ENCODE measurements at regions not wholly inside any gene's neighbourhood (a gene's known extent, or its start where the extent isn't known, plus 50 kb on each side); places are given as distances from the start of the nearest gene placed in this dataset.
"Not testable (repeated sequence)": the region's sequence is repeated elsewhere in the genome, so short reads cannot be mapped to it uniquely, and the experiment has no call there.

GRCh38 chr20:48331518-48332286 is 496.1 kb downstream of the PREX1 start:
- Histone ChIP-seq H3K27me3 (ENCODE audit: insufficient read depth, low read length, poor library complexity, severe bottlenecking) (no peaks in the 10 kb centered on the region), H3K9ac (ENCODE audit: low read depth, low read length, poor library complexity, severe bottlenecking) (no peak overlapping the region), H2AFZ (ENCODE audit: low read length) (no peak overlapping the region), H3F3A (ENCODE audit: low read depth) (no peaks in the 10 kb centered on the region), H4K20me1 (ENCODE audit: insufficient read depth, low read length, poor library complexity, severe bottlenecking) (no peaks in the 10 kb centered on the region), H3K9me2 (replicated peaks; ENCODE audit: low read depth, low read length) (no peaks in the 10 kb centered on the region), H3K4me1 (ENCODE audit: insufficient read depth, low read length, poor library complexity, severe bottlenecking) (no peaks in the 10 kb centered on the region), H3K9me3 (ENCODE audit: insufficient read depth, low read depth, low read length) (no peaks in the 10 kb centered on the region), H3K36me3 (ENCODE audit: insufficient read depth, low read length) (no peaks in the 10 kb centered on the region), H3K4me3 (ENCODE audit: low read length, poor library complexity, severe bottlenecking) (no peak overlapping the region), H3K79me2 (ENCODE audit: insufficient read depth, low read length) (no peaks in the 10 kb centered on the region), H3K4me2 (ENCODE audit: low read depth, low read length, poor library complexity, severe bottlenecking) (no peak overlapping the region)
- TF ChIP-seq CTCF (conservative IDR thresholded peaks at IDR 0.05; ENCODE audit: low read length) (no peak), EZH2phosphoT487 (IDR thresholded peaks at IDR 0.05; ENCODE audit: borderline replicate concordance) (no peak)

- no peaks in the 10 kb centered on the region for H3K4me1 ChIP-seq (ENCODE audit: insufficient read depth, low read length, poor library complexity, severe bottlenecking)
- H3K27me3 ChIP-seq (ENCODE audit: insufficient read depth, low read length, poor library complexity, severe bottlenecking), result no peaks in the 10 kb centered on the region
- no peaks in the 10 kb centered on the region for H3K79me2 ChIP-seq (ENCODE audit: insufficient read depth, low read length)
- H3F3A ChIP-seq (ENCODE audit: low read depth), result no peaks in the 10 kb centered on the region
- H4K20me1 ChIP-seq (ENCODE audit: insufficient read depth, low read length, poor library complexity, severe bottlenecking), result no peaks in the 10 kb centered on the region
- H2AFZ ChIP-seq (ENCODE audit: low read length), result no peak overlapping the region
- TF ChIP-seq EZH2phosphoT487 (IDR thresholded peaks at IDR 0.05; ENCODE audit: borderline replicate concordance) (no peak), CTCF (conservative IDR thresholded peaks at IDR 0.05; ENCODE audit: low read length) (peak; percentile 38; the same call in 1 of the 2 replicates)
- H3K4me2 ChIP-seq (ENCODE audit: low read depth, low read length, poor library complexity, severe bottlenecking), result no peak overlapping the region
- H3K9ac ChIP-seq (ENCODE audit: low read depth, low read length, poor library complexity, severe bottlenecking), result no peak overlapping the region
- no peaks in the 10 kb centered on the region for H3K9me3 ChIP-seq (ENCODE audit: insufficient read depth, low read depth, low read length)
- no peaks in the 10 kb centered on the region for H3K9me2 ChIP-seq (replicated peaks; ENCODE audit: low read depth, low read length)
- no peak overlapping the region for H3K4me3 ChIP-seq (ENCODE audit: low read length, poor library complexity, severe bottlenecking)
- no peaks in the 10 kb centered on the region for H3K36me3 ChIP-seq (ENCODE audit: insufficient read depth, low read length)
These were observed 497.8 kb downstream of the PREX1 start for GRCh38 chr20:48329676-48330664.

- Histone ChIP-seq H4K20me1 (ENCODE audit: insufficient read depth, low read length, poor library complexity, severe bottlenecking) (no peaks in the 10 kb centered on the region), H2AFZ (ENCODE audit: low read length) (no peak overlapping the region)
- TF ChIP-seq EZH2phosphoT487 (IDR thresholded peaks at IDR 0.05; ENCODE audit: borderline replicate concordance), result no peak
- TF ChIP-seq CTCF (conservative IDR thresholded peaks at IDR 0.05; ENCODE audit: low read length), result no peak
These were observed 498.7 kb downstream of the PREX1 start for GRCh38 chr20:48329031-48329615.

GRCh38 chr20:48327848-48328247 is 500.0 kb downstream of the PREX1 start:
- not testable (repeated sequence) for H2AFZ ChIP-seq (ENCODE audit: low read length)

More at GRCh38 chr20:48329031-48329615, 498.7 kb downstream of the PREX1 start:
- no peaks in the 10 kb centered on the region for H3K9me2 ChIP-seq (replicated peaks; ENCODE audit: low read depth, low read length)
- H3K36me3 ChIP-seq (ENCODE audit: insufficient read depth, low read length), result no peaks in the 10 kb centered on the region
- H3F3A ChIP-seq (ENCODE audit: low read depth), result no peaks in the 10 kb centered on the region
- H3K4me2 ChIP-seq (ENCODE audit: low read depth, low read length, poor library complexity, severe bottlenecking), result no peak overlapping the region
- no peak overlapping the region for H3K4me3 ChIP-seq (ENCODE audit: low read length, poor library complexity, severe bottlenecking)
- no peak overlapping the region for H3K9ac ChIP-seq (ENCODE audit: low read depth, low read length, poor library complexity, severe bottlenecking)
- no peaks in the 10 kb centered on the region for H3K79me2 ChIP-seq (ENCODE audit: insufficient read depth, low read length)
- H3K9me3 ChIP-seq (ENCODE audit: insufficient read depth, low read depth, low read length), result no peaks in the 10 kb centered on the region
- H3K4me1 ChIP-seq (ENCODE audit: insufficient read depth, low read length, poor library complexity, severe bottlenecking), result no peaks in the 10 kb centered on the region
- H3K27me3 ChIP-seq (ENCODE audit: insufficient read depth, low read length, poor library complexity, severe bottlenecking), result no peaks in the 10 kb centered on the region

More at GRCh38 chr20:48327848-48328247, 500.0 kb downstream of the PREX1 start:
- not testable (repeated sequence) for H3K27me3 ChIP-seq (ENCODE audit: insufficient read depth, low read length, poor library complexity, severe bottlenecking); H3K4me2 ChIP-seq (ENCODE audit: low read depth, low read length, poor library complexity, severe bottlenecking); H3F3A ChIP-seq (ENCODE audit: low read depth); H3K9ac ChIP-seq (ENCODE audit: low read depth, low read length, poor library complexity, severe bottlenecking); H3K9me3 ChIP-seq (ENCODE audit: insufficient read depth, low read depth, low read length); H3K4me3 ChIP-seq (ENCODE audit: low read length, poor library complexity, severe bottlenecking); H3K79me2 ChIP-seq (ENCODE audit: insufficient read depth, low read length); H4K20me1 ChIP-seq (ENCODE audit: insufficient read depth, low read length, poor library complexity, severe bottlenecking); H3K4me1 ChIP-seq (ENCODE audit: insufficient read depth, low read length, poor library complexity, severe bottlenecking); H3K36me3 ChIP-seq (ENCODE audit: insufficient read depth, low read length); H3K9me2 ChIP-seq (replicated peaks; ENCODE audit: low read depth, low read length)
